ENCODE measurements at regions not wholly inside any gene's neighbourhood (a gene's known extent, or its start where the extent isn't known, plus 50 kb on each side); places are given as distances from the start of the nearest gene placed in this dataset.

GRCh38 chr3:74500257-74500656 is 114.2 kb downstream of the CNTN3 start (continued):
- TF ChIP-seq CTCF (IDR thresholded peaks at IDR 0.05): no peak
- TF ChIP-seq EP300 (IDR thresholded peaks at IDR 0.05; ENCODE audit: borderline replicate concordance in 1 of 2, low read depth in 1 of 2, low read length in 1 of 2): no peak
- TF ChIP-seq TCF12 (IDR thresholded peaks at IDR 0.05): no peak

GRCh38 chr3:74491874-74492273 is 122.6 kb downstream of the CNTN3 start:
- Histone ChIP-seq H3K4me2 (no peak overlapping the region), H3K27ac (ENCODE audit: low read depth in 2 of 2, low read length in 1 of 2) (no peak overlapping the region), H3K79me2 (ENCODE audit: insufficient read depth) (no peaks in the 10 kb centered on the region), H4K20me1 (ENCODE audit: insufficient read depth) (no peaks in the 10 kb centered on the region), H3K27me3 (ENCODE audit: insufficient read depth) (no peaks in the 10 kb centered on the region), H3K9me3 (no peaks in the 10 kb centered on the region), H3F3A (replicated peaks; ENCODE audit: insufficient read depth) (no peaks in the 10 kb centered on the region), H3K9me2 (no peaks in the 10 kb centered on the region), H3K9ac (no peak overlapping the region), H3K4me1 (ENCODE audit: control insufficient read depth in 1 of 2, insufficient read depth in 2 of 2, low read depth in 1 of 2, low read length in 1 of 2) (no peaks in the 10 kb centered on the region), H3K4me3 (ENCODE audit: low read depth in 2 of 2, low read length in 1 of 2) (no peak overlapping the region), H2AFZ (ENCODE audit: low read depth) (no peak overlapping the region), H3K36me3 (replicated peaks in 1 of 2; ENCODE audit: control insufficient read depth in 1 of 2, insufficient read depth in 2 of 2, low read length in 1 of 2) (no peaks in the 10 kb centered on the region)
- WGBS (ENCODE audit: low lambda C conversion rate): 19% methylated on average over 1 of the region's 1 CpG
- DNase-seq: no peak
- TF ChIP-seq ZBTB33 (IDR thresholded peaks at IDR 0.05; ENCODE audit: borderline replicate concordance, low read depth): no peak
- TF ChIP-seq GABPA (IDR thresholded peaks at IDR 0.05; ENCODE audit: low read depth): no peak
- TF ChIP-seq USF2 (IDR thresholded peaks at IDR 0.05; ENCODE audit: borderline replicate concordance, low read depth, low read length): no peak
- no peak for TF ChIP-seq RAD21 (IDR thresholded peaks at IDR 0.05; ENCODE audit: low read length)
- no peak for TF ChIP-seq PBX3 (IDR thresholded peaks at IDR 0.05)
- no peak for TF ChIP-seq RCOR1 (IDR thresholded peaks at IDR 0.05; ENCODE audit: low read length)
- no peak for TF ChIP-seq TCF12 (IDR thresholded peaks at IDR 0.05)
- TF ChIP-seq MXI1 (IDR thresholded peaks at IDR 0.05; ENCODE audit: low read depth, low read length): no peak
- no peak for TF ChIP-seq RFX5 (IDR thresholded peaks at IDR 0.05; ENCODE audit: low read length)
- no peak for TF ChIP-seq MAX (IDR thresholded peaks at IDR 0.05; ENCODE audit: low read depth)
- no peak for TF ChIP-seq ELF1 (IDR thresholded peaks at IDR 0.05)
- CTCF ChIA-PET: no interaction called here
- POLR2A ChIA-PET: no interaction called here
